ENCODE measurements at regions not wholly inside any gene's neighbourhood (a gene's known extent, or its start where the extent isn't known, plus 50 kb on each side); places are given as distances from the start of the nearest gene placed in this dataset.

GRCh38 chr12:90163975-90164374 lies 455.3 kb upstream of the ATP2B1 start:
- TF ChIP-seq CTCF (IDR thresholded peaks at IDR 0.05; ENCODE audit: insufficient read depth, low read length, poor library complexity, severe bottlenecking), result no peak
- TF ChIP-seq EZH2phosphoT487 (conservative IDR thresholded peaks at IDR 0.05; ENCODE audit: low read length), result no peak
